DMS79 treated with DMSO at 0.1 percent for 48 hours (cell line): ENCODE measurements at regions not wholly inside any gene's neighbourhood (a gene's known extent, or its start where the extent isn't known, plus 50 kb on each side); places are given as distances from the start of the nearest gene placed in this dataset.

Experiments
- DNase-seq: peaks from one replicate; lab custom pipeline; 2025; lab: John Stamatoyannopoulos, UW

- no peak for DNase-seq
Observed at GRCh38 chr10:109191823-109192222, 731.5 kb downstream of the XPNPEP1 start.

- DNase-seq, result no peak
Observed at GRCh38 chr10:109191341-109191740, 732.0 kb downstream of the XPNPEP1 start.

GRCh38 chr10:109187677-109188076 lies 735.6 kb downstream of the XPNPEP1 start:
- no peak for DNase-seq

- DNase-seq, result no peak
Observed at GRCh38 chr10:109183366-109183765, 739.9 kb downstream of the XPNPEP1 start.

GRCh38 chr10:109178591-109178990 lies 744.7 kb downstream of the XPNPEP1 start:
- DNase-seq, result no peak

GRCh38 chr10:109174526-109174925 lies 748.8 kb downstream of the XPNPEP1 start:
- no peak for DNase-seq

GRCh38 chr10:109173937-109174336 lies 749.4 kb downstream of the XPNPEP1 start:
- DNase-seq, result no peak

GRCh38 chr10:109173121-109173520 lies 750.2 kb downstream of the XPNPEP1 start:
- no peak for DNase-seq

- no peak for DNase-seq
Observed at GRCh38 chr10:109166935-109167334, 756.4 kb downstream of the XPNPEP1 start.

- DNase-seq, result no peak
Observed at GRCh38 chr10:109159351-109159750, 764.0 kb downstream of the XPNPEP1 start.

- DNase-seq, result no peak
Observed at GRCh38 chr10:109156396-109156795, 766.9 kb downstream of the XPNPEP1 start.

GRCh38 chr10:109149666-109150350 lies 773.5 kb downstream of the XPNPEP1 start:
- DNase-seq, result no peak

GRCh38 chr10:109127363-109127762 lies 795.9 kb downstream of the XPNPEP1 start:
- DNase-seq, result no peak

- no peak for DNase-seq
Observed at GRCh38 chr10:109126541-109126940, 796.8 kb downstream of the XPNPEP1 start.

- DNase-seq, result no peak
Observed at GRCh38 chr10:109126016-109126415, 797.3 kb downstream of the XPNPEP1 start.

- no peak for DNase-seq
Observed at GRCh38 chr10:109115179-109115578, 808.1 kb downstream of the XPNPEP1 start.

GRCh38 chr10:109114579-109114978 lies 808.7 kb downstream of the XPNPEP1 start:
- DNase-seq, result no peak

GRCh38 chr10:109106604-109107003 lies 816.7 kb downstream of the XPNPEP1 start:
- no peak for DNase-seq

- no peak for DNase-seq
Observed at GRCh38 chr10:109105725-109106124, 817.6 kb downstream of the XPNPEP1 start.

GRCh38 chr10:109104806-109105205 lies 818.5 kb downstream of the XPNPEP1 start:
- no peak for DNase-seq

- no peak for DNase-seq
Observed at GRCh38 chr10:109103278-109103677, 820.0 kb downstream of the XPNPEP1 start.

- DNase-seq, result no peak
Observed at GRCh38 chr10:109089779-109090178, 833.5 kb downstream of the XPNPEP1 start.

GRCh38 chr10:109071539-109071938 lies 851.8 kb downstream of the XPNPEP1 start:
- DNase-seq, result no peak

GRCh38 chr10:109070492-109070891 lies 852.8 kb downstream of the XPNPEP1 start:
- DNase-seq, result no peak
